GM10847 (cell line): ENCODE measurements at regions not wholly inside any gene's neighbourhood (a gene's known extent, or its start where the extent isn't known, plus 50 kb on each side); places are given as distances from the start of the nearest gene placed in this dataset.

Experiments
- POLR2A ChIP-seq: IDR thresholded peaks from 2 replicates; pipeline ENCODE4 v1.6.1; 2011; ENCODE audit not compliant: insufficient read length; ENCODE audit errors: extremely low read depth

- no peak for TF ChIP-seq POLR2A
These were observed 157.6 kb downstream of the RPS24 start for GRCh38 chr10:78191301-78191700.

- TF ChIP-seq POLR2A = no peak
These were observed 159.5 kb downstream of the RPS24 start for GRCh38 chr10:78193189-78193588.

GRCh38 chr10:78194050-78194449 is 160.4 kb downstream of the RPS24 start:
- no peak for TF ChIP-seq POLR2A

GRCh38 chr10:78194539-78195402 is 161.1 kb downstream of the RPS24 start:
- TF ChIP-seq POLR2A = no peak

- TF ChIP-seq POLR2A = no peak
These were observed 162.7 kb downstream of the RPS24 start for GRCh38 chr10:78196396-78196795.

- no peak for TF ChIP-seq POLR2A
These were observed 163.3 kb downstream of the RPS24 start for GRCh38 chr10:78196964-78197363.

GRCh38 chr10:78197628-78198272 is 164.1 kb downstream of the RPS24 start:
- no peak for TF ChIP-seq POLR2A

- no peak for TF ChIP-seq POLR2A
These were observed 165.5 kb downstream of the RPS24 start for GRCh38 chr10:78199005-78199725.

GRCh38 chr10:78199759-78200158 is 166.1 kb downstream of the RPS24 start:
- TF ChIP-seq POLR2A = no peak

- no peak for TF ChIP-seq POLR2A
These were observed 167.0 kb downstream of the RPS24 start for GRCh38 chr10:78200686-78201085.

- TF ChIP-seq POLR2A = no peak
These were observed 168.7 kb downstream of the RPS24 start for GRCh38 chr10:78202386-78202785.

GRCh38 chr10:78203915-78204818 is 170.5 kb downstream of the RPS24 start:
- TF ChIP-seq POLR2A = no peak

GRCh38 chr10:78205457-78206016 is 171.9 kb downstream of the RPS24 start:
- no peak for TF ChIP-seq POLR2A

- no peak for TF ChIP-seq POLR2A
These were observed 173.6 kb downstream of the RPS24 start for GRCh38 chr10:78207216-78207615.
